Liver (tissue), 8 donors: ENCODE measurements at regions not wholly inside any gene's neighbourhood (a gene's known extent, or its start where the extent isn't known, plus 50 kb on each side); places are given as distances from the start of the nearest gene placed in this dataset.

Source experiments
- DNase-seq: peaks from one replicate; pipeline ENCODE4 v3.0.0-alpha.2; 2017; ENCODE audit warnings: low spot score
- H3K27ac ChIP-seq, 2 donors: one replicate each; pipeline ENCODE4 v1.7.0; 2013; ENCODE audit warnings: inconsistent platforms in 2 of 2, low read length in 2 of 2, control low read depth in 1 of 2, low read depth in 1 of 2, mild to moderate bottlenecking in 1 of 2
- H3K27me3 ChIP-seq, 4 donors: one replicate each; pipeline versions ENCODE4 v1.6.1 to v1.7.0; 2013; ENCODE audit warnings: low read length in 3 of 4, inconsistent platforms in 1 of 4, mild to moderate bottlenecking in 1 of 4, moderate library complexity in 1 of 4; ENCODE audit not compliant: control insufficient read depth in 4 of 4, insufficient read depth in 4 of 4
- H3K36me3 ChIP-seq, 4 donors: one replicate each; pipeline versions ENCODE4 v1.6.1 to v1.7.0; 2013; ENCODE audit warnings: low read length in 3 of 4, mild to moderate bottlenecking in 3 of 4, low read depth in 1 of 4, moderate library complexity in 1 of 4; ENCODE audit not compliant: control insufficient read depth in 4 of 4, insufficient read depth in 3 of 4
- H3K4me1 ChIP-seq, 4 donors: one replicate each; pipeline versions ENCODE4 v1.6.1 to v1.7.0; 2013; ENCODE audit warnings: low read length in 3 of 4, mild to moderate bottlenecking in 3 of 4, moderate library complexity in 1 of 4; ENCODE audit not compliant: control insufficient read depth in 4 of 4, insufficient read depth in 4 of 4
- H3K4me3 ChIP-seq, 3 donors: one replicate each; pipeline versions ENCODE4 v1.6.1 to v1.7.0; 2013; ENCODE audit warnings: low read length in 3 of 3, control low read depth in 1 of 3, low read depth in 1 of 3, mild to moderate bottlenecking in 1 of 3
- H3K9ac ChIP-seq, 2 donors: one replicate each; pipeline ENCODE4 v1.7.0; 2013; ENCODE audit warnings: low read length in 2 of 2, mild to moderate bottlenecking in 2 of 2, moderate library complexity in 2 of 2, control low read depth in 1 of 2, low read depth in 1 of 2
- H3K9me3 ChIP-seq, 4 donors: one replicate each; pipeline versions ENCODE4 v1.6.1 to v1.7.0; 2013; ENCODE audit warnings: low read length in 3 of 4; ENCODE audit not compliant: control insufficient read depth in 4 of 4
- EGR1 ChIP-seq, 2 donors: IDR thresholded peaks; 2 replicates each; pipeline ENCODE4 v1.6.1; 2016 to 2018; ENCODE audit warnings: antibody characterized with exemption in 2 of 2, low read depth in 2 of 2
- FOXA1 ChIP-seq: IDR thresholded peaks from 2 replicates; pipeline ENCODE4 v1.6.1; 2016; ENCODE audit warnings: antibody characterized with exemption
- FOXA2 ChIP-seq: IDR thresholded peaks from 2 replicates; pipeline ENCODE4 v1.6.1; 2016; ENCODE audit warnings: antibody characterized with exemption
- GABPA ChIP-seq, 2 donors: IDR thresholded peaks in 1 of 2; conservative IDR thresholded peaks in 1 of 2; 2 replicates each; pipeline ENCODE4 v1.6.1; 2016; ENCODE audit warnings: antibody characterized with exemption in 2 of 2, mild to moderate bottlenecking in 1 of 2, moderate library complexity in 1 of 2
- HNF4A ChIP-seq, 2 donors: conservative IDR thresholded peaks; 2 replicates each; pipeline ENCODE4 v1.6.1; 2016; ENCODE audit warnings: antibody characterized with exemption in 2 of 2, mild to moderate bottlenecking in 2 of 2
- HNF4G ChIP-seq: IDR thresholded peaks from 2 replicates; pipeline ENCODE4 v1.6.1; 2016; ENCODE audit warnings: antibody characterized with exemption
- JUND ChIP-seq, 2 donors: IDR thresholded peaks; 2 replicates each; pipeline ENCODE4 v1.6.1; 2016; ENCODE audit warnings: antibody characterized with exemption in 2 of 2
- NR2F2 ChIP-seq: IDR thresholded peaks from 2 replicates; pipeline ENCODE4 v1.6.1; 2016; ENCODE audit warnings: antibody characterized with exemption
- RAD21 ChIP-seq, 2 donors: IDR thresholded peaks; 2 replicates each; pipeline ENCODE4 v1.6.1; 2016; ENCODE audit warnings: antibody characterized with exemption in 2 of 2, mild to moderate bottlenecking in 2 of 2
- RXRA ChIP-seq, 2 donors: IDR thresholded peaks; 2 replicates each; pipeline ENCODE4 v1.6.1; 2017 to 2018; ENCODE audit warnings: antibody characterized with exemption in 2 of 2, mild to moderate bottlenecking in 1 of 2
- SP1 ChIP-seq: IDR thresholded peaks from 2 replicates; pipeline ENCODE4 v1.6.1; 2018; ENCODE audit warnings: antibody characterized with exemption, mild to moderate bottlenecking
- TAF1 ChIP-seq: conservative IDR thresholded peaks from 2 replicates; pipeline ENCODE4 v1.6.1; 2016; ENCODE audit warnings: antibody characterized with exemption, mild to moderate bottlenecking
- YY1 ChIP-seq: IDR thresholded peaks from 2 replicates; pipeline ENCODE4 v1.6.1; 2016; ENCODE audit warnings: antibody characterized with exemption, mild to moderate bottlenecking
- WGBS: extraction: QIAGEN DNeasy Blood & Tissue Kit; methylation state at CpG from one replicate; pipeline ENCODE4 v1.1.7; 2013; 5-methylcytosine and 5-hydroxymethylcytosine counted together
- TF ChIP-seq, protein P1 (sequence below): fragments of 150-350 bp; IDR thresholded peaks from 2 replicates; pipeline ENCODE4 v1.5.1; 2017; ENCODE audit warnings: improper control_type of control experiment, low read depth, low read length; ENCODE audit not compliant: missing input control
- TF ChIP-seq, protein P2 (sequence below): IDR thresholded peaks from 2 replicates; pipeline ENCODE4 v1.6.1; 2016; ENCODE audit warnings: antibody characterized with exemption
- TF ChIP-seq, protein P3 (sequence below): IDR thresholded peaks from 2 replicates; pipeline ENCODE4 v1.6.1; 2016; ENCODE audit warnings: antibody characterized with exemption
- TF ChIP-seq, protein P4 (sequence below): IDR thresholded peaks from 2 replicates; pipeline ENCODE4 v1.6.1; 2016; ENCODE audit warnings: antibody characterized with exemption
- TF ChIP-seq, protein P5 (sequence below): IDR thresholded peaks from 2 replicates; pipeline ENCODE4 v1.6.1; 2016; ENCODE audit warnings: antibody characterized with exemption, mild to moderate bottlenecking
- donor health status: healthy.
- donor health status: healthy.
- donor health status: healthy.
- donor health status: healthy.
- donor health status: healthy.

DNA sequence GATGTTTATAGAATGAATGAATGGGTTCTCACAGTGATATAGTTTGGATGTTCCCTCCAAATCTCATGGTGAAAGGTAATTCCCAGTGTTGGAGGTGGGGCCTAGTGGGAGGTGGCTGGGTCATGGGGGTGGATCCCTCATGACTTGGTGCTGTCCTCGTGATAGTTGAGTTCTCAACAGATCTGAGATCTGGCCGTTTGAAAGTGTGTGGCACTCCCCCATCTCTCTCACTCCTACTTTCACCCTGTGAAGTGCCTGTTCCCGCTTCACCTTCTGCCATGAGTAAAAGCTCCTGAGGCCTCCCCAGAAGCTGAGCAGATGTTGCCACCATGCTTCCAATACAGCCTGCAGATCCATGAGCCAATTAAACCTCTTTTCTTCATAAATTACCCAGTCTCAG is 170.8 kb upstream of the LINGO1 start:
- TF ChIP-seq, protein P1, sequence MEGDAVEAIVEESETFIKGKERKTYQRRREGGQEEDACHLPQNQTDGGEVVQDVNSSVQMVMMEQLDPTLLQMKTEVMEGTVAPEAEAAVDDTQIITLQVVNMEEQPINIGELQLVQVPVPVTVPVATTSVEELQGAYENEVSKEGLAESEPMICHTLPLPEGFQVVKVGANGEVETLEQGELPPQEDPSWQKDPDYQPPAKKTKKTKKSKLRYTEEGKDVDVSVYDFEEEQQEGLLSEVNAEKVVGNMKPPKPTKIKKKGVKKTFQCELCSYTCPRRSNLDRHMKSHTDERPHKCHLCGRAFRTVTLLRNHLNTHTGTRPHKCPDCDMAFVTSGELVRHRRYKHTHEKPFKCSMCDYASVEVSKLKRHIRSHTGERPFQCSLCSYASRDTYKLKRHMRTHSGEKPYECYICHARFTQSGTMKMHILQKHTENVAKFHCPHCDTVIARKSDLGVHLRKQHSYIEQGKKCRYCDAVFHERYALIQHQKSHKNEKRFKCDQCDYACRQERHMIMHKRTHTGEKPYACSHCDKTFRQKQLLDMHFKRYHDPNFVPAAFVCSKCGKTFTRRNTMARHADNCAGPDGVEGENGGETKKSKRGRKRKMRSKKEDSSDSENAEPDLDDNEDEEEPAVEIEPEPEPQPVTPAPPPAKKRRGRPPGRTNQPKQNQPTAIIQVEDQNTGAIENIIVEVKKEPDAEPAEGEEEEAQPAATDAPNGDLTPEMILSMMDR, result no peak
- no peak for TF ChIP-seq GABPA (IDR thresholded peaks at IDR 0.05 in 1 of 2, conservative IDR thresholded peaks at IDR 0.05 in 1 of 2)
- no peak for TF ChIP-seq RXRA (IDR thresholded peaks at IDR 0.05)
- TF ChIP-seq FOXA2, result no peak
- no peak for TF ChIP-seq NR2F2
- no peak for TF ChIP-seq TAF1
- TF ChIP-seq YY1, result no peak
- TF ChIP-seq RAD21 (IDR thresholded peaks at IDR 0.05), result no peak
- TF ChIP-seq, protein P2, sequence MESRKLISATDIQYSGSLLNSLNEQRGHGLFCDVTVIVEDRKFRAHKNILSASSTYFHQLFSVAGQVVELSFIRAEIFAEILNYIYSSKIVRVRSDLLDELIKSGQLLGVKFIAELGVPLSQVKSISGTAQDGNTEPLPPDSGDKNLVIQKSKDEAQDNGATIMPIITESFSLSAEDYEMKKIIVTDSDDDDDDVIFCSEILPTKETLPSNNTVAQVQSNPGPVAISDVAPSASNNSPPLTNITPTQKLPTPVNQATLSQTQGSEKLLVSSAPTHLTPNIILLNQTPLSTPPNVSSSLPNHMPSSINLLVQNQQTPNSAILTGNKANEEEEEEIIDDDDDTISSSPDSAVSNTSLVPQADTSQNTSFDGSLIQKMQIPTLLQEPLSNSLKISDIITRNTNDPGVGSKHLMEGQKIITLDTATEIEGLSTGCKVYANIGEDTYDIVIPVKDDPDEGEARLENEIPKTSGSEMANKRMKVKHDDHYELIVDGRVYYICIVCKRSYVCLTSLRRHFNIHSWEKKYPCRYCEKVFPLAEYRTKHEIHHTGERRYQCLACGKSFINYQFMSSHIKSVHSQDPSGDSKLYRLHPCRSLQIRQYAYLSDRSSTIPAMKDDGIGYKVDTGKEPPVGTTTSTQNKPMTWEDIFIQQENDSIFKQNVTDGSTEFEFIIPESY, result no peak
- TF ChIP-seq HNF4A (conservative IDR thresholded peaks at IDR 0.05), result no peak
- TF ChIP-seq, protein P3, sequence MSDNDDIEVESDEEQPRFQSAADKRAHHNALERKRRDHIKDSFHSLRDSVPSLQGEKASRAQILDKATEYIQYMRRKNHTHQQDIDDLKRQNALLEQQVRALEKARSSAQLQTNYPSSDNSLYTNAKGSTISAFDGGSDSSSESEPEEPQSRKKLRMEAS, result no peak
- TF ChIP-seq, protein P4, sequence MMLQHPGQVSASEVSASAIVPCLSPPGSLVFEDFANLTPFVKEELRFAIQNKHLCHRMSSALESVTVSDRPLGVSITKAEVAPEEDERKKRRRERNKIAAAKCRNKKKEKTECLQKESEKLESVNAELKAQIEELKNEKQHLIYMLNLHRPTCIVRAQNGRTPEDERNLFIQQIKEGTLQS, result no peak
- TF ChIP-seq EGR1 (IDR thresholded peaks at IDR 0.05; ENCODE audit: low read depth in 2 of 2), result no peak
- no peak for TF ChIP-seq HNF4G
- H3K4me3 ChIP-seq, result no peak overlapping the region
- no peaks in the 10 kb centered on the region for H3K4me1 ChIP-seq
- WGBS, result 72% methylated on average over 3 of the region's 3 CpGs
- no peak overlapping the region for H3K27ac ChIP-seq
- no peaks in the 10 kb centered on the region for H3K9me3 ChIP-seq
- no peaks in the 10 kb centered on the region for H3K27me3 ChIP-seq
- no peaks in the 10 kb centered on the region for H3K36me3 ChIP-seq
- DNase-seq, result no peak
- no peak overlapping the region for H3K9ac ChIP-seq

DNA sequence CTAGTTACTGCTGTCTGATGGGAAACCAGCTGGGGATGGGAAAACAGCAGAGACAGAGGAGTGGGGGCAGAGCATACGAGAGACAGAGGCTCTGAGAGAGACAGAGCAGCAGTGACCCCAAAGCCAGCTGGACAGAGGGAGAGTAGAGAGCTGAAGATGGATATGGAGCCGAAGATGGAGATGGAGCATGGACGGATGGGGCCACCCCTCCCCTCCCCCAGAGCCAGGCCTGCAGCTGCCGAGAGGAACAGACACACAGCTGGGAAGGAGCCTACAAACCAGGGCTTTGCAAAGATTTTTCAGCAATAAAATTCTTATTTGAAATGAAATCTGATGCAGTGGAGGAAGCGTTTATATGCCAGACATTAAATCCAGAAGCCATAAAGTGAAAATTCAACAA is 167.6 kb upstream of the LINGO1 start:
- Histone ChIP-seq H3K9me3 (no peaks in the 10 kb centered on the region), H3K4me3 (no peak overlapping the region), H3K4me1 (no peaks in the 10 kb centered on the region), H3K36me3 (no peaks in the 10 kb centered on the region), H3K9ac (no peak overlapping the region), H3K27me3 (no peaks in the 10 kb centered on the region), H3K27ac (no peak overlapping the region)
- WGBS, result 86% methylated on average over 5 of the region's 5 CpGs
- no peak for TF ChIP-seq HNF4A (conservative IDR thresholded peaks at IDR 0.05)
- TF ChIP-seq, protein P4, result no peak
- TF ChIP-seq, protein P2, result no peak
- TF ChIP-seq TAF1, result no peak
- TF ChIP-seq GABPA (IDR thresholded peaks at IDR 0.05 in 1 of 2, conservative IDR thresholded peaks at IDR 0.05 in 1 of 2), result no peak
- TF ChIP-seq EGR1 (IDR thresholded peaks at IDR 0.05; ENCODE audit: low read depth in 2 of 2), result no peak
- TF ChIP-seq FOXA2, result no peak
- TF ChIP-seq, protein P3, result no peak
- no peak for TF ChIP-seq FOXA1
- no peak for TF ChIP-seq YY1
- TF ChIP-seq, protein P5, sequence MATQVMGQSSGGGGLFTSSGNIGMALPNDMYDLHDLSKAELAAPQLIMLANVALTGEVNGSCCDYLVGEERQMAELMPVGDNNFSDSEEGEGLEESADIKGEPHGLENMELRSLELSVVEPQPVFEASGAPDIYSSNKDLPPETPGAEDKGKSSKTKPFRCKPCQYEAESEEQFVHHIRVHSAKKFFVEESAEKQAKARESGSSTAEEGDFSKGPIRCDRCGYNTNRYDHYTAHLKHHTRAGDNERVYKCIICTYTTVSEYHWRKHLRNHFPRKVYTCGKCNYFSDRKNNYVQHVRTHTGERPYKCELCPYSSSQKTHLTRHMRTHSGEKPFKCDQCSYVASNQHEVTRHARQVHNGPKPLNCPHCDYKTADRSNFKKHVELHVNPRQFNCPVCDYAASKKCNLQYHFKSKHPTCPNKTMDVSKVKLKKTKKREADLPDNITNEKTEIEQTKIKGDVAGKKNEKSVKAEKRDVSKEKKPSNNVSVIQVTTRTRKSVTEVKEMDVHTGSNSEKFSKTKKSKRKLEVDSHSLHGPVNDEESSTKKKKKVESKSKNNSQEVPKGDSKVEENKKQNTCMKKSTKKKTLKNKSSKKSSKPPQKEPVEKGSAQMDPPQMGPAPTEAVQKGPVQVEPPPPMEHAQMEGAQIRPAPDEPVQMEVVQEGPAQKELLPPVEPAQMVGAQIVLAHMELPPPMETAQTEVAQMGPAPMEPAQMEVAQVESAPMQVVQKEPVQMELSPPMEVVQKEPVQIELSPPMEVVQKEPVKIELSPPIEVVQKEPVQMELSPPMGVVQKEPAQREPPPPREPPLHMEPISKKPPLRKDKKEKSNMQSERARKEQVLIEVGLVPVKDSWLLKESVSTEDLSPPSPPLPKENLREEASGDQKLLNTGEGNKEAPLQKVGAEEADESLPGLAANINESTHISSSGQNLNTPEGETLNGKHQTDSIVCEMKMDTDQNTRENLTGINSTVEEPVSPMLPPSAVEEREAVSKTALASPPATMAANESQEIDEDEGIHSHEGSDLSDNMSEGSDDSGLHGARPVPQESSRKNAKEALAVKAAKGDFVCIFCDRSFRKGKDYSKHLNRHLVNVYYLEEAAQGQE, result no peak
- no peak for TF ChIP-seq SP1
- TF ChIP-seq JUND (IDR thresholded peaks at IDR 0.05), result no peak
- no peak for DNase-seq
